Progenitor cell of endocrine pancreas (in vitro differentiated cells): ENCODE measurements at regions not wholly inside any gene's neighbourhood (a gene's known extent, or its start where the extent isn't known, plus 50 kb on each side); places are given as distances from the start of the nearest gene placed in this dataset.

Experiments used
- DNase-seq: peaks from one replicate; pipeline ENCODE4 v3.0.0; 2021; ENCODE audit warnings: low spot score; ENCODE audit not compliant: unreplicated experiment
- H3K27ac Mint-ChIP-seq: 2 replicates; pipeline ENCODE4 v1.8.0; 2021; ENCODE audit warnings: mild to moderate bottlenecking, moderate library complexity, mixed read lengths
- H3K27me3 Mint-ChIP-seq: 2 replicates; pipeline ENCODE4 v1.8.0; 2021; ENCODE audit warnings: mixed read lengths
- H3K36me3 Mint-ChIP-seq: 2 replicates; pipeline ENCODE4 v1.8.0; 2022; ENCODE audit warnings: mixed read lengths; ENCODE audit not compliant: insufficient read depth
- H3K4me1 Mint-ChIP-seq: 2 replicates; pipeline ENCODE4 v1.8.0; 2021; ENCODE audit warnings: low read depth, mixed read lengths
- H3K4me3 Mint-ChIP-seq: 2 replicates; pipeline ENCODE4 v1.8.0; 2021; ENCODE audit warnings: low read depth, mild to moderate bottlenecking, moderate library complexity, mixed read lengths
- H3K9me3 Mint-ChIP-seq: 2 replicates; pipeline ENCODE4 v1.8.0; 2021; ENCODE audit warnings: low read depth, mixed read lengths
- TF ChIP-seq, protein P1 (sequence below): fragments of 200-600 bp; sonication (generic); IDR thresholded peaks from one replicate; pipeline ENCODE4 v1.5.0; 2021; ENCODE audit warnings: antibody characterized with exemption, mild to moderate bottlenecking; ENCODE audit not compliant: unreplicated experiment

DNA sequence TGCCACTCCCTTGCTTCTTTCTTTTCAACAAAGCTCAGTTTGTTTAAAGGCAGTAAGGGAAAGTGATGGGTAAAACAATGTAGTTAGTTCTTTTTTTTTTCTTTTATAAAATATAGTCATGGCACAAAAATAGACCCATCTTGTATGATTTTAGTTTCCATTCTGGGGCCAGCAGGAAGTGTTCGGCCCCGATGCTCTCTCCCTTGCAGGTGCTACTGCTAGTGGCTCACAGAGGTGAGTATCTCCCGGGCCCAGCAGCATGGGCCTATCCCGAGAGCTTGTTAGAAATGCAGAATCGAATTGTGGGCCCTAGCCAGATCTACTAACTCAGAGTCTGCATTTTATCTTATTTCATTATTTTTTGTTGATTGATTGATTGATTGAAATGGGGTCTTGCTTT is 78.7 kb downstream of the SYNE3 start:
- H3K27ac Mint-ChIP-seq = no peak overlapping the region
- TF ChIP-seq, protein P1, sequence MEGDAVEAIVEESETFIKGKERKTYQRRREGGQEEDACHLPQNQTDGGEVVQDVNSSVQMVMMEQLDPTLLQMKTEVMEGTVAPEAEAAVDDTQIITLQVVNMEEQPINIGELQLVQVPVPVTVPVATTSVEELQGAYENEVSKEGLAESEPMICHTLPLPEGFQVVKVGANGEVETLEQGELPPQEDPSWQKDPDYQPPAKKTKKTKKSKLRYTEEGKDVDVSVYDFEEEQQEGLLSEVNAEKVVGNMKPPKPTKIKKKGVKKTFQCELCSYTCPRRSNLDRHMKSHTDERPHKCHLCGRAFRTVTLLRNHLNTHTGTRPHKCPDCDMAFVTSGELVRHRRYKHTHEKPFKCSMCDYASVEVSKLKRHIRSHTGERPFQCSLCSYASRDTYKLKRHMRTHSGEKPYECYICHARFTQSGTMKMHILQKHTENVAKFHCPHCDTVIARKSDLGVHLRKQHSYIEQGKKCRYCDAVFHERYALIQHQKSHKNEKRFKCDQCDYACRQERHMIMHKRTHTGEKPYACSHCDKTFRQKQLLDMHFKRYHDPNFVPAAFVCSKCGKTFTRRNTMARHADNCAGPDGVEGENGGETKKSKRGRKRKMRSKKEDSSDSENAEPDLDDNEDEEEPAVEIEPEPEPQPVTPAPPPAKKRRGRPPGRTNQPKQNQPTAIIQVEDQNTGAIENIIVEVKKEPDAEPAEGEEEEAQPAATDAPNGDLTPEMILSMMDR = no peak
- no peak overlapping the region for H3K4me3 Mint-ChIP-seq
- peaks cover 4% of the 10 kb centered on the region for H3K9me3 Mint-ChIP-seq
- peaks cover 1% of the 10 kb centered on the region for H3K36me3 Mint-ChIP-seq
- peaks cover 2% of the 10 kb centered on the region for H3K4me1 Mint-ChIP-seq
- no peak for DNase-seq
- peaks cover 3% of the 10 kb centered on the region for H3K27me3 Mint-ChIP-seq

DNA sequence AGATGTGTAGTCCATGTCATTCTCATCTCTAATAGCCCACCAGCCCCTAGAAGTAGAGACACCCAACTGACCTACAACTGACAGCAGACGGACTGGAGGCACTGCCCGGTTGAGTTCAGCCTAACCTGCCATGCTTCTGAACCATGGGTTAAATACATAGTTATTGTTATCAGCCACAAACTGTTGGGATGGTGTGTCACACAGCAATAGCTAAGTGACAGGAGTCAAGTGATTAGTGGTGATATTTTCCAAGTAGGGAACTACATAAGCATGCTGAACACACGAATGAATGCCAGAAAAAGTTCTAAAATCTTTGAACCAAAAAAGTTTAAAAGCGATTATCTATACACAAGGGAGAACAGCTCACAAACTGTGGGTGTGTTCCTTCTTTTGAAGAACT is 80.1 kb downstream of the SYNE3 start:
- peaks cover 1% of the 10 kb centered on the region for H3K36me3 Mint-ChIP-seq
- H3K4me3 Mint-ChIP-seq = no peak overlapping the region
- H3K27ac Mint-ChIP-seq = no peak overlapping the region
- H3K9me3 Mint-ChIP-seq = peaks cover 4% of the 10 kb centered on the region
- TF ChIP-seq, protein P1 = no peak
- no peak for DNase-seq
- peaks cover 3% of the 10 kb centered on the region for H3K27me3 Mint-ChIP-seq
- H3K4me1 Mint-ChIP-seq = no peaks in the 10 kb centered on the region

DNA sequence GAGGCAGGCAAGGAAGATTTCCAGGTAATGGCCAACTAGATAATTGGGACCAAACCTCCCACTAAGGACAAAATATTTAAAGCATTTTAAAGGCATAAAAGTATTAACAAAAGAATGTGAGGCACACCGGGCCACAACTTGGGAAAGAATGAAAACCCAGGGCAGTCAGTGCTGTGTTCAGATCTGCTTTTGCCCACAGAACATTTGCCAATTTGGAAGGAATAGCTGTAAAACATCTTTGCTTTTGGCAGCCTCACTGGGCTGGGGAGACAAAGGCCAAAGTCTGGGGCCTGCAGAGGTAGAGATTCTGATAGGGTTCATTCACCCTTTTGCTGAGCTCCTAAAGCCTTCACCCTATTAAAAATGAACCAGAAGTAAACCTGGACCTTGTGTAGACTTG is 82.3 kb downstream of the SYNE3 start:
- DNase-seq = no peak
- Mint-ChIP-seq H3K27me3 (peaks cover 5% of the 10 kb centered on the region), H3K27ac (no peak overlapping the region), H3K4me1 (no peaks in the 10 kb centered on the region), H3K4me3 (no peak overlapping the region), H3K9me3 (peaks cover 4% of the 10 kb centered on the region), H3K36me3 (peaks cover 1% of the 10 kb centered on the region)
- TF ChIP-seq, protein P1 = no peak

DNA sequence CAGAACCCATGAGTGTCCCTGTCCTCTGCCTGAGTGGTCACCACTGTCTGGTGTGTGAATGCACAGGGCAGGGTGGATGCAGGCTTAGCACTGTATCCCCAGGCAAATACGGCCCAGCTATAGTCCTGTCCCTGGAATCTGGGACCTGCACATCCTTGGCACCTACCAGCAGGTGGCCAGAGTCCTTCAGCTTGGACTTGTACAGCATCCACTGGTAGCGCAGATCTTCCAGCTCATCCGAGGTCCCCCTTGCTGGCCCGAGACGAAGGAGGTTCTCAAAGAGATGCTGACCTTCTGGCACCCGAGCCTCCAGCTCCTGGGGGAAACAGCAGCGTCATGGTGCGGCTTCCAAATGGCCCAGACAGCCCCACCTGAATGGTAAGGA is 83.4 kb downstream of the SYNE3 start:
- H3K4me1 Mint-ChIP-seq = no peaks in the 10 kb centered on the region
- peaks cover 7% of the 10 kb centered on the region for H3K27me3 Mint-ChIP-seq
- H3K27ac Mint-ChIP-seq = no peak overlapping the region
- TF ChIP-seq, protein P1 = no peak
- H3K36me3 Mint-ChIP-seq = peaks cover 1% of the 10 kb centered on the region
- no peak for DNase-seq
- peaks cover 4% of the 10 kb centered on the region for H3K9me3 Mint-ChIP-seq
- no peak overlapping the region for H3K4me3 Mint-ChIP-seq

DNA sequence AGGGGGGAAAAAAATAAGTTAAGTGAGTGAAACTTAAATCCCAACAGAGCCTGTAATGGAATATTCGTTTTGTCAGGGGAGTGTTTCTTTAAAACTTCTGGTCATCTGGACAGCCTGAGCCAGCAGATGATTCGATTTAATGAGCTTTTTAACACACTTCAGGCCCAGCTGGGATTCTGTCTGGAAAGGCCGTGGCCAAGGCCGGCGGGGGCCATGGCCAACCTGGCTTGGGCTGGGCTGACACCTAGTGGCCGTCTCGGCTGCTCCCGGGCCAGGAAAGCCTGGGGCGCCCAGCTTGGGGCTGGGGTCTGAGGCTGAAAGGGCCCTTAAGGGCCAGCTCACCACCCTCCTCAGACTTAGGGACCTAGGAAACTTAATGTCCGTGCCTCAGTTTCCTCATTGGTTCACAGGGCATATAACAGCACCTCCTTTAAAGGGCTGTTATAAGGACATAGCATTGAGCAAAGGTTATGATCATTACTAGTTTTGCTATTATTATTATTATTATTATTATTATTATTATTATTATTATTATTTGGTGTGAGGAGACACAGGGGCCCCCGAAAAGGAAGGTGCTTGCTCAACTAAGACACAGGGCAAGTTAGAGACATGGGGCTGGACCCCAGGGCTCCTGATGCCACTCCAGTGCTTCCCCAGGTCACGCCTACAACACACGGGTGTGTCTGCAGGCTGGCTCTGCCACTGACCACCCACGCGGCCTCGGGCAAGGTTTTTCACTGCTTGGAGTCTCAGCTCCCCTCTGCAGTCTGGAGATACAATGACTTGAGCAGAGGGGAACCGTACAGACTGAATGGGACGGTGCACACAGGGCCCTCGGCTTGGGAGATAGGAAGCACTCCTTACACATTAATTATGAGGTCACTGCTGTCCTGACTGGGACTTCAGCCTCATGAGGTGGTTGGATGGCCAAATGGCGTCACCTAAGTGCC is 84.0 kb downstream of the SYNE3 start:
- no peak overlapping the region for H3K4me3 Mint-ChIP-seq
- H3K9me3 Mint-ChIP-seq = peaks cover 4% of the 10 kb centered on the region
- no peaks in the 10 kb centered on the region for H3K4me1 Mint-ChIP-seq
- DNase-seq = peak; percentile 62
- peaks cover 1% of the 10 kb centered on the region for H3K36me3 Mint-ChIP-seq
- peaks cover 7% of the 10 kb centered on the region for H3K27me3 Mint-ChIP-seq
- peak overlapping the region; percentile 21 for H3K27ac Mint-ChIP-seq
- TF ChIP-seq, protein P1 = peak; percentile 92
